Stimulated activated CD4-positive, alpha-beta T cell treated with anti-CD3 and anti-CD28 coated beads, TNF-alpha, amount 100 ng/mL, for 4 hours (primary cell): ENCODE measurements at regions not wholly inside any gene's neighbourhood (a gene's known extent, or its start where the extent isn't known, plus 50 kb on each side); places are given as distances from the start of the nearest gene placed in this dataset.

ENCODE experiments used
- DNase-seq, 3 experiments: peaks; one replicate each; pipeline ENCODE4 v3.0.0-alpha.2; 2020; ENCODE audit warnings: low read depth in 3 of 3

DNA sequence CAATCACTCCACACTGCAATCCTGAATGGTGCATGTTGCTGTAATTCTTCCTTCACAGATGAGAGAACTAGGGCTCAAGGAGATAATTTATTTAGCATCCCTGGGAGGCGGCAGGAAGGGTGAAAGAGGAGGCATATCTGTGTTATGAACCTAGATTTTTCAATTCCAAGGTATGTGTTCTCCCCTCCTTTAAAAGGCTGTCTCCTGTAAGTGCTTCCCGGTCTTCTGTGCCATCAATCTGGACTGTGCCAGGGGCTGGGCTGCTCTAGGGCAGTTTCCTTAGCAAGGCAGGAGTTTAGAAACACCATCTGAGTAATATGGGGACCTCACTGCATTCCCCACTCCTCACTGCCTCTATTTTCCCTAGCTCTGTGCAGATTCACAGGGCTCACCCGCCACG, 185.0 kb downstream of the RFC3 start:
- DNase-seq = no peak

DNA sequence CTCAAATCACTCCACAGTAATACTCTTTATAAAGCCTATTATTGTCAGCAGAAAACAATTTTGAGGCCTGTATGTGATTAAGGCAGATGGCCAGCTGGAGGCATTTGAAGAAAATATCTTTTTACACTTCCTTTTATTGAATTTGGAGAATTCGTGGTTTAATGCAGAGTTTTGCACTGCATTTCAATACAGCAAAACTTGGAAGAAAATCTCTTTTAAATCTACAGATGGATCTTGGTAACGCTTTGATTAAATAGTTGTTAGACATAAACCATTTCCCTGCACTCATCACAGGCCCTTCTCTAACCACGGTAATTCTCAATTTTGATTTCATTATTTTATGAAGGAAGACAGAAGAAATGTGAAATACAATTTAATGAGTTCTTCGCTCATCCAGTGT, 185.7 kb downstream of the RFC3 start:
- no peak for DNase-seq

DNA sequence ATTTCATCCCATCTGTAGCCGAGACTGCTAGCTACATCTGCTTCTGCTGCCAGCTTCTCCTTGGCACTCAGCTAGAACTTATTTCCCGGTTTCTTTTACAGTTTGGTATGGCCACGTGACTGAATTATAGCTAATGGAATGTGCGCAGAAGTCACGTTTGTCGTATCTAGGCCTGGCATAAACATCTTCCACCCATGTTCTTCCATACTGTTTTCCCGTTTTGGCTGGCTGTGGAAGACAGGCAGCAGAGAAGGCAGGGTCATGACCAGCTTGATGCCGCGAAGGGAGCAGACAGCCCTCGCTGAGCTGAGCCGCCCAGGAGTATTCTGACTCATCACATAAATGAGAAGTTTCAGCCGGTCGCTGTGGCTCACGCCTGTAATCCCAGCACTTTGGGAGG, 186.7 kb downstream of the RFC3 start:
- DNase-seq = no peak

DNA sequence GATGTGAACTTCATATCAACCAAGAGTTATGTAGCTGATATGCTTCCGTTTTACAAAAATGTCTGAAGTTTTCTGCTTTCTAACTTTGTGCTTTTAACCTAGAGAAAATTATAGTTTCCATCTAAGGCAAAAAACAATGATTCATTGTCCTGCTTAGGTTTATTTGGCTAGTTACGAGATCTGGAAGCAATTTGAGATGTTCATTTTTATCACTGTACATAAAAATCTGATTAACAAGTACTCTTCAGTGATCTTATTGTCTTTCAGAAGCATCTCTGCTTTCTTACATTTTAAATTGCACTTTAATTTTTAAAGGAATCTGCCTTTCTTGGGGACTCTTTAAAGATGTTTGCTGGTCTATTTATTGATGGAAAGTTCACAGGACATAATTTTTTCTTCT, 188.1 kb downstream of the RFC3 start:
- DNase-seq = no peak

DNA sequence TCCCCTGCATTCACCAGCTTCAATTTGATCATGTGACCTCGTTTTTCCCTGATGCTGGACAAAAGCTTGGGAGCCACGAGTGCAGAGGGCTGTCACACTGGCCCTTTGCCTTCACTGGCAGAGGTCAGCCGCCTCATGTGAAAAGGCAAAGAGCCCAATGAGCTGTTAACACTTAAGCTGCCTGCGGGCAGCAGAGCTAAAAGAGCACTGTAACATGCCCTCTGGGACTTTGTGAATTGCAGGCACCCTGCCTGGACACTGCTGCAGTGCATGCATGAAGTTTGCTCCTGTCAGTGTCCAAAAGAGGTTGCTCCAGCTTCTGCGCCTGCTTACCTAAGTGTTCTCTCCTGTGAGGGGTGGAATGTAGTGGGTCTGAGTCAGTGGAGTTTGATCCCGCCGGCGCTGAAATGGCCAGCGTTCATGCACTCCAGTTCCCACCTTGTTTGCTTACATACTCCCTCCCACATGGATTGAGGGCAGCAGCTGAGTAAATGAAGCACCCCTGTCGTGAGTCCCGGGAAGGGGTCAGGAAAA, 193.7 kb downstream of the RFC3 start:
- no peak for DNase-seq

DNA sequence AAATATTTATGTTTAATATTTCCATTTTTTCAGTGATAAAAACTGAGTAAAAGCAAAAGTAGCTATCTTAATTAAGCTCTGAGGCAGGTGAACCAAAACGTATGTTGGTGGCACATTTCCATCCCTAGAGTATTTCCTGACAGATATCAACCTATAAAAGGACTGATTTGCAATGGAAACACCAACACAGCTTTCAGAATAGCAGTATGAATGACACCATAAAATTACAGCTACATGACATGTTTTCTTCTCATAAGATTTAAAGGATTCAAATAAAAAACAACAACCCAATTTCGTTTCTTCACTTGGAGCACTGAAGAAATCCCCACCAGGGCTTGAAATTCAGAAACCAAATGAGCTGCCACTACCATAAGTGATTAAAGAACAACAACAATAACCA, 194.4 kb downstream of the RFC3 start:
- no peak for DNase-seq

DNA sequence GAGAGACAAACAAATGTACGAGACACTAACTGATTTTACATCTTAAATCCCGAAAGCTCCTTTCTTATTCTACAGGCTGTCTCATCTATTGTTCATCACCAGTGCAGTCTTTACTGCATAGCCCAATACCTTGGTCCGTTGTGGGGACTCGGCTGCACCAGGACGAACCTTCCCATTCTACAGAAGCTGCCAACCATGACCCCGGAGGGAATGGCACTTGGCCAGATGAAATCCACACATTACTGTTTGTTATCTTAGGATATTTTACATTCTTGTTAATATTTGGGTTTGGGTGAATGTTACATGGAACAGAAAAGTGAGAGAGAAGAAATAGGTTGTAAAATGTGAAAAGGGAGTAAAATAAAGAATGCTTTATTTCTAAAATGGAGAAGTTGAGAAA, 195.1 kb downstream of the RFC3 start:
- DNase-seq = no peak

DNA sequence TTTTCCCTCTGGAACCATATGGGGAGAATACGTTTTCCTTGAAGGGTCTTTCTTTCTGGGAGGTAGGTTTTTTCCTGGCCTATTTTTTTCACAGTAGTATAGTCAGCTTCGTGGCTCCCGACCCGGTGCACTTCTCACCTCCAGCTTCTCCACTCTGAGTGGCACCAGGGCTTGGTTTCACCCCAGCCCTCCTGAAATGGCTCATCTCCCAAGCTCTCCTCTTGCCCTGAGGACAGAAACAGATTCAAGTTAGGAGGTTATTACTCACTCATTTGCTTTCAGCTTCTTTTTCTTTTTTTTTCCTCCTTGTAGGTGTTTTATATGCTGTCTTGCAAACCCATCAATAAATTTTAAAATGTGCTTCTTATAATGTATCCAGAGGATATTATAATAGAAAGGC, 199.3 kb downstream of the RFC3 start:
- no peak for DNase-seq

DNA sequence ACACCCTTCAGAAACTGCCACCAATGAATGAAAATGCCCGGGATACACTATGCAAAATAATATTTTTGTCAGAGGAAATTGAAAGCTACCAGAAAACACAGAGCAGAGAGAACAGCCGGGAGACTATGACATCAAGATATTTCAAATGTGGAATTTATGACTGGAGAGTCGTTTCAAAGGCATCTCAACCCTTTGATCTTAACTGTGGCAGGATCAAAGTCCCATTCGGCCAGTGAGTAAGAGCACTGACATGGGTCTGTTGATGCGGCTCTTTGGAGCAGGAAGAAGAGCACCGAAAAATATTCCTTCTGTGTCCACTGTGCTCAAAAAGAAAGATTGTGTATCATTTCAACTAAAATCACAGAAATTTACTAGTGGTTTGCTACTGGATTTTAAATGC, 201.9 kb downstream of the RFC3 start:
- DNase-seq = no peak

DNA sequence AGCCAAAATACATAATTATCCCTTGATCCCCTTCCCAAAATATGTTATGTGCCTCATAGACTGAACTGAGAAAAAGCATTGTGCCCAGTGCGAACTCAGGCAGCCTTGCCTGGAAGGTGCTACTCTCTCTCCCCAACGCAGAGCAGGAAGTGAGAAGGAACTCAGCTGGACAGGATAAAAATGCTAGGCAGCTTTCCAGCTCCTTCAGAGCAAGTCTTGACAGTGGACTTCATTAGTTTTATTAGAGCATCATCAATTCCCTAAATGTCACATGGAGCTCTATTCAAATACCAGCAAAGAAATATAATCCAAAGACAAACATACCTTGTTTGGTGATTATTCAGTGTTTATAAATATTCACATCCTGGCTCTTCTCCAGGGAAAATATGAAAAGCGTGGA, 202.4 kb downstream of the RFC3 start:
- no peak for DNase-seq

DNA sequence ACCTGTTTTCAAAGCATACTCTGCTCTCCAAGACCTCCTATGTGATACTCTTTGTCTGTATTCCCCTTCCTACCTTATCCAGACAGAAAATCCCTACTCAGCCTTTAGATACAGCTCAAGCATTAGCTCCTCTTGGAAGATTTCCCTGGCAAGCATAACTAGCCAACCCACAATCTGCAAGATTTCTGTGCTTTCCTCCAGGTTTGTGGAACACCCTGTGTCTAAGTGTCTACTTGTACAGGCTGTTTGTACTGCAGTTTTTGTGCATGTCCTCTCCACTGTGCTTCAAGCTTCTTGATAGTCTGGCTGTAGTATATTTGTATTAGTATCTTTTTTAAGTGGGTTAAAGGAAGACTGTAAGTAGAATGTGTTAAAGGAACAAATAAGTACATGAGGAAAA, 203.7 kb downstream of the RFC3 start:
- DNase-seq = no peak

DNA sequence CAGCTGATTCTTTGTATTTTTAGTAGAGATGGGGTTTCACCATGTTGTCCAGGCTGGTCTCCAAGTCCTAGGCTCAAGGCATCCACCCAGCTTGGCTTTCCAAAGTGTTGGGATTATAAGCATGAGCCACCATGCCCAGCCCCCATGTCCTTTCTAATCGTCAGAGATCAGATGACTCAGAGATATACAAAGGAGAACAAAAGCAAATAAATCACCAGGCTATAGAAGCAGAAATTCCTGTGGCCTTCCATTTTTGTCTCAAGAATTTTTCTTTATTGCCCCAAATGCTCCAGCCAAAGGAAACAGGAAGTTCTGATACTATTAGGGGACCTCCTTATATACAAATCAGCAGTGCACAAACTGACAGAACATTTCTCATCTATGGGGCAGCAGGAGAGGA, 207.8 kb downstream of the RFC3 start:
- DNase-seq = no peak

DNA sequence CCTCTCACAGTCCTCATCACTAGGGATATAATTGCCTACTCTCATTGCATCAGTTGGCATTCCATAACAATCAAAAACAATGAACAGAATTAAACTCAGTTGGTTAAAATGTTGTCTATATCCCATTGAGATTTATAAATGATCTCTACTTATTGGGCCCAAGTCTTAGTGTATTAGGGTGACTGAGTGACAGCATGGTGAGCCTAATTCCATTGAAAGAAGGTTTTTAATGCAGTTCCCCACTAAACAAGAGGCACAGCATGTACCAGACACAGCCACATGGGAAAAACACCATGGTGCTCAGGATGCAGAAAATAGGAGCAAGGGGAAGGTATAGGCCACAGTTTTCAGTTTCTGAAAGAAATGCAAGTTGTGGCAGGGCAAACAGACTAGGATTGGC, 208.4 kb downstream of the RFC3 start:
- DNase-seq = no peak

DNA sequence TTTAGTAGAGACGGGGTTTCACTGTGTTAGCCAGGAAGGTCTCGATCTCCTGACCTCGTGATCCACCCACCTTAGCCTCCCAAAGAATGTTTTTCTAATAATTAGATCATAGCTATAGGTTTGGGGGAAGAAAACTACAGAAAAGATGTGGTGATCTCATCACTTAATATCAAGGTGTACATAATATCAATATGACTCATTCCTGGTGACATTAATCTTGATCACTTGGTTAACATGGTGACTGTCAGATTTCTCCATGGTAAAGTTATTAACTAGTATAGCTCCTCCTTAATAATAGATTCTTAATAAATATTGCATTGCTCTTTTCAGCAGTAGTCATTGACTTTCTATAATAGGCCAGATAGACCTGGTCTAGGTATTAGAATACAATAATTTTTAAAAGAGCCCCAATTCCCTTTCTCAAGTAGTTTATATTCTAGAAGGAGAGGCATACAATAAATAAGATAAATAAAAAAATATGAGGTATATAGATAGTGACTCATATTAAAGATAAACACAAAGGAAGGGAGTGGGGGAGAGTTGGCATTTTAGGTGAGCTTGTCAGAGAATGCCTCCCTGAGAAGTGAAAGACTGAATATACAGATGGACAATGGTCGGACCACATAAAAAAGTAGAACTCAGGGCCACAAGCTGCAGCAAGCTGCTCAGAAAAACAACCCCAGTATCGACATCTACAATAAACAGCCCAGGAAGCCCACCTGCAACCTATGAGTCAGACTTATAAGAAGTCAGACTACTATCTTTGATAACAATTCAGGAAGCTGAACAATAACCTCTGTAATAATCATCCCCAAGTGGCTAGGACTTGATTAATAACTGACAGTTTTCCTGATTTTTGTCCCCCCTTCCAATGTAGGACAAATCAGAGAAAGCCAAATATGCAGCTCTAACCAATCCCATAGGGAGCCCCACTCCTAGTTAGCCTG, 210.8 kb downstream of the RFC3 start:
- no peak for DNase-seq

DNA sequence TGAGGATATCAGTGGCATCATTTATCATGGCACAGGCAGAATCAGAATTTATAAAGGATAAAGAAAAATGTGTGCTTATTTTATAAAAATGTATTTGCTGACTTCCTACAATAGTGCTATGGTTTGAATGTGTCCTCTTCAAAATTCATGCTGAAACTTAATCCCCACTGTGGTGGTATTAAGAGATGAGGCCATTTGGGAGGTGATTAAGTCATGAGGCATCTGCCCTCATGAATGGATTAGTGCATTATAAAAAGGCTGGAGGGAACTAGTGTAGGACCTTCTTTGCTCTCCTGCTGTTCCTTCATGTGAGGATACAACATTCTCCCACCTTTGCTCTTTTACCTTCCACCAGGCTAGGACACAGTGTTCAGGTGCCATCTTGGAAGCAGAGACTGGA, 212.8 kb downstream of the RFC3 start:
- DNase-seq = no peak

DNA sequence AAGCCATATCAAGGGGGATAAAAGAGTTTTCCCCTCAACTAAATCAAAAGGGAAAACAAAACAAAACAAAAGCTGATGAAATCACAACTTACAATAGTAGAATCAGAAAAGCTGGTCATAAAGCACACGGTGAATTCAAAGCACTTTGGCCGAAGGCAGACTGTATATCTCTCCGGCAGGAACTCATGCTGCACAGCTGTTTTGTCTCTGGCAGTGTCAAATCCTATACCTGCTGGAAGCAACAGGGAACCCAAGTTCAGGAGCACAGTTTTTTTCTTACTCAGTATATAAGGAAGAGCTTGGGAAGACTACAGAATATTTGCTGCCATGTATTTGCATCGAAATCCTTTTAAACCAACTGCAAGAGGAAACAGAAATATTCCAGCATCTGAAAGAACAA, 213.7 kb downstream of the RFC3 start:
- DNase-seq = no peak

DNA sequence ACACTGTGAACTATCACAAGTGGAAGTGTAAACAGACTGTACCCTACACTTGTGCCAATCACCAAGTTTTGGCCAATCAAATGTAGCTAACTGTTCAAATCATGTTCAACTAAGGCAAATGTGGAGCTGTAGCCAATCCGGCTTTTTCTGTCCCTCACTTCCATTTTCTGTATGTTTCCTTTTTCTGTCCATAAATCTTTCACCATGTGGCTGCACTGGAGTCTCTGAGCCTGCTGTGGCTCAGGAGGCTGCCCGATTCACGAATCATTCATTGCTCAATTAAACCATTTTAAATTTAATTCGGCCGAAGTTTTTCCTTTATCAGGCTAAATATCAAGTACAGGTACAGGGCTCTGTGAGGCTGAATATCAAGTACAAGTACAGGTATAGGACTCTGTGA, 216.5 kb downstream of the RFC3 start:
- no peak for DNase-seq

DNA sequence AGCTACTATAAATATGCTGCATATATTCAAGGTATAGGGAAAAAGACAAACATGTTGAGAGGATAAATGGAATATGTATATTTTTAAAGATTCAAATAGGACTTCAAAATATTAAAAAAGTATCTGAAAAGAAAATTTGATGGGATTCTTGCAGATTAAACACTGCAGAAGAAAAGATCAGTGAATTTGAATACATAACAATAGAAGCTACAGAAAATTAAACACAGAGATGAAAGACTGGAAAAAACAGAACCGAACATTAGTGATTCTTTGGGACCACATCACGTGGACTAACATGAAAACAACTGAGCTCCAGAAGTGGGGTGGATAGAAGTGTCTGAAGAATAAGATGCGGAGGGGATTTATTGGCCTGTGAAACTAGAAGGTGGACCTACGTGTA, 217.2 kb downstream of the RFC3 start:
- DNase-seq = no peak

DNA sequence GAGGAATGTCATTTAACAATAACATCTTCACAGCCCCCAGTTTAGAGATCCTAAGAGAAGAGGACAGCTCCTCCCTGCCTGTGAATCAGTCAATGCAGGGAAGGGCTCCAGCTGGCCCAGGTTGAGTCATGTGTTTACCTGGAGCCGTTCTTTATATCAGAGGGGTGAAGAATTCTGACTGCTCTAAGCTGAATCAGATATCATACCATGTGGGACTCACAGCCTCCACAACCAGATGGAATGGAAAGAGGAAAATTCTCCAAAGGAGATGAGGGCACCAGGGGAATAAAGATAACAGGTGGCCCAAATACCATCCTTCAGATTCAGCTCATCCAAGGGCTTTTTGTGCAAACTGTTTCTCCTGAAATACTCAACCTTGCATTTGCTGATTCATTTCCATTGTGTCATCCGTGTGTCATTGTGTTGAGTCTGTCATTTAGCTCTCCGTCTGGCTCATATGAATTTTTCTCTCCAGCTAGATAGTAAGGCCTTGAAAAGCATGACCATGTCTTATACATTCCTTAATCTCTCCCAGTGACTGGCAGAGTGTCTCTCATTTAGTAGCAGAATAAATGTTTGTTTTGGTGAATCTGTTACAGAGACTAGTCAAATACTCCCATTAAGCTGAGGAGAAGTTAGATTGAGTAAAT, 217.9 kb downstream of the RFC3 start:
- no peak for DNase-seq

DNA sequence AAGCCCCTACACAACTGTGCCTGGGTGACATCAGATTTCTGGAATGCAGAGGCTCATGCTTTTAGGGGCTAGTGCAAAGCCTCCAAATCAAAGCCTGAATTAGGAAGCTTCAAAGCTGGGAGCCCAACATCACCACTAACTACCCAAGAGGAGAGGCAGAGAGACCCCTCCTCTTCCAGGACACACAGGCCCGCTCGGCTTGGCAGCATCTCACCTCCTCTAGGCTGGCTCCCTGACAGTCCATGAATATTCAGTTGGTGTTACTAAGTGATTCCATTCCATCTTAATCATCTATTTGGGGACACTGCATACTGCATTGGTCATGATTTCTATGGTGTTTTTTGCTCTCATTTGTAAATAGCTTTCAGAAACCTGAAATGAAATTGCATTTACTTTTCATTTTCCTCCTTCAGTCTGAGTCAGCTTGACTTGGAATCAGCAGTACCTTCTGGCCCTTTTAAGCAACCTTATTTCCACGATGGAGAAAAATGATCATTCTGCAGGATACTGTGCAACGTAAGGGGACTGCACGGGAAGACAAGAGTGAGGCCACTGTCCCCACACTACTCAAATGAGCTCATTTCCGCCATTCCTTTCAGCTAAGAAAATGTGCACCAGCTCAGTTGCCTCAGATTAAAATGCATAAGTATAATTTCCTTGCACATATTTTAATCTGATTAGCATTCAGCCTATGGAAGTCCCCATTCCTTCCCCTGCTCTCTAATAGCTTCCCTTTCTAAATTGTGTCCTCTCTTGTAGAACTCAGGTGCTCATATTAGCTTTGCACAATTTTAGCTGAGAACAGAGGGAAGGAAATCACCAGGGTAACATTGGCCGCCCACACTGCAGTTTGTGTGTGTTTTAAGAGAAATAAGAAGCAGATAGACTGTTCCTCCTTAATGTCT, 219.9 kb downstream of the RFC3 start:
- DNase-seq = no peak

DNA sequence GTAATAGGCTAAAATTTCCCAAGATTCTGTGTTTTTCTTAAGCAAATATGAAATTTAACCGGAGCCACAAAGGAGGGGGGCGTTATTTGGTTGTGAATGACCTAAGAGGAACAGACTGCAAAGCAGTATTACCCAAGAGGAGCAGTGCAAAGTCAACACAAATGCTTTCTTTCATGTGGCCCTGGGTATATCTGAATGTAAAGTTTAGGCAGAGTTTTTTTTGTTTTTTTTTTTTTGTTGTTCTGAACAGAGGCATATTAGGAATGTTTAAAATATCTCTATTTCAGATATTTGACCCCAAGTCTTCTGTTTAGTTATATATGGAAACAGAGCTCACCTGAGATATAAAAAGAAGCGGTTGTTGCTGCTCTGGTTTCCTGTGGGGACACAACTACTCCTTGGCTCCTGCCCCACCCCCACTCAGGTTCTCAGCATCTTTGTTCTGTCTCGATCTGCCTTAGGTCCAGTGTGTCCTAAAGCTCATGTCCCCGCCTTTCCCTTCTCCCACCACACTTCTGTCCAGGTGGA, 220.7 kb downstream of the RFC3 start:
- DNase-seq = no peak

DNA sequence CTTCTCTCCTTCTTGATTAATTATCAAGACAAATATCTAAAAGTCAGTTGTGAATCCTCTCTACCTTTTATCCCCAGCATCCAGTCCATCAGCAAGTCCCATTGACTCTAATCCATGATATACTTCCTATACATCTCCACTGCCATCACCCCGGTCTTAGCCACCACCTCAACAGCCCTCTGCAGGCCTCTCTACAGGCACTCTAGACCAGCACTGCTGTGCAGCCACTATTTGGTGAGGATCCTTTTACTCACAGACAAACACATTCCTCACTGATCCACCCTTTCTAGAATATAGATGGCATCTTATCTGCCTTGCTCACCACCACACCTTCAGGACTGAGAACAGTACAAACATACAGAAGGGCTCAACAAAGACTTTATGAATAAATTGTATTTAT, 221.7 kb downstream of the RFC3 start:
- DNase-seq = no peak
